Karpas-422 (cell line): ENCODE measurements at regions not wholly inside any gene's neighbourhood (a gene's known extent, or its start where the extent isn't known, plus 50 kb on each side); places are given as distances from the start of the nearest gene placed in this dataset.

Source experiments
- DNase-seq: peaks from one replicate; pipeline ENCODE4 v3.0.0-alpha.2; 2015
- H2AFZ ChIP-seq: fragments of 200-600 bp; sonication (generic); 2 replicates; pipeline ENCODE4 v1.6.1; 2014; ENCODE audit warnings: antibody characterized with exemption, low read length, mixed read lengths
- H3K27ac ChIP-seq: fragments of 200-600 bp; sonication (generic); 2 replicates; pipeline ENCODE4 v1.5.1; 2014; ENCODE audit warnings: mild to moderate bottlenecking, low read length, moderate library complexity
- H3K27me3 ChIP-seq: fragments of 200-600 bp; sonication (generic); 2 replicates; pipeline ENCODE4 v1.6.1; 2014; ENCODE audit warnings: low read length, mixed read lengths
- H3K36me3 ChIP-seq: fragments of 200-600 bp; sonication (generic); 2 replicates; pipeline ENCODE4 v1.6.1; 2014; ENCODE audit warnings: low read length, mixed read lengths; ENCODE audit not compliant: insufficient read depth
- H3K4me1 ChIP-seq: fragments of 200-600 bp; sonication (generic); 2 replicates; pipeline ENCODE4 v1.6.1; 2014; ENCODE audit warnings: mild to moderate bottlenecking, low read length, mixed read lengths
- H3K4me2 ChIP-seq: fragments of 200-600 bp; sonication (generic); 2 replicates; pipeline ENCODE4 v1.6.1; 2014; ENCODE audit warnings: low read length, low read depth, mild to moderate bottlenecking; ENCODE audit not compliant: poor library complexity, severe bottlenecking
- H3K4me3 ChIP-seq: fragments of 200-600 bp; sonication (generic); 2 replicates; pipeline ENCODE4 v1.5.1; 2014; ENCODE audit warnings: mild to moderate bottlenecking, antibody characterized with exemption, low read length, mixed read lengths
- H3K79me2 ChIP-seq: fragments of 200-600 bp; sonication (generic); 2 replicates; pipeline ENCODE4 v1.6.1; 2014; ENCODE audit warnings: mild to moderate bottlenecking, low read length, mixed read lengths
- H3K9ac ChIP-seq: fragments of 200-600 bp; sonication (generic); 2 replicates; pipeline ENCODE4 v1.6.0; 2014; ENCODE audit warnings: low read length
- H3K9me2 ChIP-seq: fragments of 200-600 bp; sonication (generic), shearing (Covaris generic); replicated peaks from 2 replicates; pipeline ENCODE4 v1.6.0; 2014; ENCODE audit warnings: mild to moderate bottlenecking, low read length, moderate library complexity; ENCODE audit not compliant: insufficient read depth
- H3K9me3 ChIP-seq: fragments of 300-700, 200-600 bp; sonication (generic); 2 replicates; pipeline ENCODE4 v1.6.1; 2014; ENCODE audit warnings: low read length, mixed read lengths
- H4K20me1 ChIP-seq: fragments of 200-600 bp; sonication (generic); 2 replicates; pipeline ENCODE4 v1.6.1; 2014; ENCODE audit warnings: mild to moderate bottlenecking, antibody characterized with exemption, low read length, low read depth; ENCODE audit not compliant: insufficient read depth

DNA sequence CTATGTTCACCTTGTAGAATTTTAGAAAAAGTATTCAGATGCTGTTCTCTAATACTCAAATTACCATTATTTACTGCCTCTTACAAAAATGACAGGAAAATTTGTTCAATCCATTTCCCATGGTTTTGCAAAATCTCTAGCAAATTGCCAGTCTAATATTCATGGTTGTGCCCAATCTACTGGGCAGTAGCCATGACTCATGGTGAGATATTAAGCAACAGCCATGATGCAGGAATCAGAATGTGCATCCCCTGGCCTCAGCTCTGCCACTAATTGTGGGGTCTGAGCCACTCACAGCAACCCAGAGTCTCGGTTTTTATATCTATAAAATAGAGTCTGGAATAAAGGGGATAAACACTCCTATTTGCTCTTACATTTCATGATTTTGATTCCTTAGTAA, 353.6 kb downstream of the DEPDC1B start:
- no peaks in the 10 kb centered on the region for H3K4me1 ChIP-seq
- no peak overlapping the region for H3K27ac ChIP-seq
- H3K9me2 ChIP-seq, result no peaks in the 10 kb centered on the region
- no peak overlapping the region for H3K4me2 ChIP-seq
- no peak overlapping the region for H3K9ac ChIP-seq
- H3K4me3 ChIP-seq, result no peak overlapping the region
- no peaks in the 10 kb centered on the region for H3K9me3 ChIP-seq
- H4K20me1 ChIP-seq, result peaks cover 22% of the 10 kb centered on the region
- no peak overlapping the region for H2AFZ ChIP-seq
- no peaks in the 10 kb centered on the region for H3K27me3 ChIP-seq
- H3K36me3 ChIP-seq, result no peaks in the 10 kb centered on the region
- DNase-seq, result no peak
- no peaks in the 10 kb centered on the region for H3K79me2 ChIP-seq

DNA sequence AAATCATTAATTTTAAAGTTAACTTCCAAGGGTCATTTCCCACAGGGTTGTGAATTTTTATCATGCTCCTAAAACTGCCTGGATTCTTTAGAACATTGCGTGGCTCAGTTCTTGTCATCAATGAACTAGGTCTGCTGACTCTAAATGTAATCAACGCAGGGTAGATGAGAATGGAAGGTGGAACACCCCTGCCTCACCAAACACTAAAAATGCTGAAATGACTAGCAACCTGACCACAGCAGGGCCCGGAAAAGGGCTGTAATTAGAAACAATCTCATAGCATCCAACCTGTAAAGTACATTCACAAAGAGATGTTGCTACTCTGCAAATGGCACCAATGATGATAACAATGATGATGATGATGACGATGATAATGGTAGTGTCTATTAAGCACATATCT, 356.9 kb downstream of the DEPDC1B start:
- Histone ChIP-seq H3K4me2 (no peak overlapping the region), H3K9me2 (no peaks in the 10 kb centered on the region), H3K27ac (no peak overlapping the region), H2AFZ (no peak overlapping the region), H3K4me3 (no peak overlapping the region), H3K27me3 (no peaks in the 10 kb centered on the region), H3K79me2 (no peaks in the 10 kb centered on the region), H3K9ac (no peak overlapping the region), H3K36me3 (no peaks in the 10 kb centered on the region), H3K9me3 (no peaks in the 10 kb centered on the region), H4K20me1 (peaks cover 25% of the 10 kb centered on the region), H3K4me1 (no peaks in the 10 kb centered on the region)
- no peak for DNase-seq

DNA sequence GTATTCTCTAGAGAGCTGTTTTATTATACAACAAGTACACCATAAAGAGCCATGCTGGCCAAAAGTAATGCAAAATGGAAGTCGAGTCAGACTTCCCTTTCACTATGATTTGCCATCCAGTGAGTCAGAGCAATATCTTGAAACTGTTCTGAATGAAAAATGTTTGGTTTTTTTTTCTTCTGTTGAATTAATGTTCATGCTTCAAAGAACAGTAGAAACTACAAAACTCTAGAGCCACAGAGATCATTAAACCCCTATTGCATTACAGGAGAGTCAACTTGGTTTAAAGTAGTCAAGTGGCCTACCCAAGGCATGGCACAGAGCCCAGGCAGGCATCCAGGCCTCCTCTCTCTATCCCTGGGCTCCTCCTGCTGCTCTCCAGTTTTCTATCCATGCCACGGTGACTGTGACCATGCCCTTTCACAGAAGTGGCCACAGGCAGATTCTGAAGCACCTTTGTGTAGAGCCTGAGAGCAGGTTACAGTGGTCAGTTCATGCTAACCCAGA, 358.9 kb downstream of the DEPDC1B start:
- H3K9me2 ChIP-seq, result no peaks in the 10 kb centered on the region
- peaks cover 17% of the 10 kb centered on the region for H4K20me1 ChIP-seq
- no peaks in the 10 kb centered on the region for H3K79me2 ChIP-seq
- H3K4me3 ChIP-seq, result no peak overlapping the region
- H3K9ac ChIP-seq, result no peak overlapping the region
- H2AFZ ChIP-seq, result no peak overlapping the region
- no peak overlapping the region for H3K4me2 ChIP-seq
- no peaks in the 10 kb centered on the region for H3K4me1 ChIP-seq
- no peaks in the 10 kb centered on the region for H3K9me3 ChIP-seq
- H3K36me3 ChIP-seq, result no peaks in the 10 kb centered on the region
- no peaks in the 10 kb centered on the region for H3K27me3 ChIP-seq
- no peak for DNase-seq
- no peak overlapping the region for H3K27ac ChIP-seq

DNA sequence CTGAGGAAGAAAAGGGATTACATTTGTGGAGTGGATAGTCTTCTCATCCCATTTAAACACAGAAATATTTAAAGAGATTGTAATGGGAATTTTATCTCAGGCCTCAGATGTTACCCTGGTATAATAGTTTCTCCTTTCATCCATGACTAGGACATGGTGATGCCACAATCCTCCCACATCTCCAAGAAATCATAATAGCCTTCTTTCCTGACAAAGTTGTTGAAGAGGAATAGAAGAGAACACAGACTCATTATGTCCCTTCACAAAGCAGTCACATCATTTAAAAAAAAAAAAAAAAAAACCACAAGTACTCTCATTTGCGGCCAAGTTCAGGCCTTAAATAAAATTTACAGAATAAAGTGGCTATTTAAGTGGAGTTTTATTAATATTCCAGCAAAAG, 359.6 kb downstream of the DEPDC1B start:
- no peak overlapping the region for H3K9ac ChIP-seq
- no peaks in the 10 kb centered on the region for H3K27me3 ChIP-seq
- peaks cover 17% of the 10 kb centered on the region for H4K20me1 ChIP-seq
- no peaks in the 10 kb centered on the region for H3K4me1 ChIP-seq
- DNase-seq, result no peak
- H3K36me3 ChIP-seq, result no peaks in the 10 kb centered on the region
- H2AFZ ChIP-seq, result no peak overlapping the region
- no peaks in the 10 kb centered on the region for H3K79me2 ChIP-seq
- no peak overlapping the region for H3K27ac ChIP-seq
- H3K9me3 ChIP-seq, result no peaks in the 10 kb centered on the region
- H3K9me2 ChIP-seq, result no peaks in the 10 kb centered on the region
- no peak overlapping the region for H3K4me2 ChIP-seq
- no peak overlapping the region for H3K4me3 ChIP-seq

DNA sequence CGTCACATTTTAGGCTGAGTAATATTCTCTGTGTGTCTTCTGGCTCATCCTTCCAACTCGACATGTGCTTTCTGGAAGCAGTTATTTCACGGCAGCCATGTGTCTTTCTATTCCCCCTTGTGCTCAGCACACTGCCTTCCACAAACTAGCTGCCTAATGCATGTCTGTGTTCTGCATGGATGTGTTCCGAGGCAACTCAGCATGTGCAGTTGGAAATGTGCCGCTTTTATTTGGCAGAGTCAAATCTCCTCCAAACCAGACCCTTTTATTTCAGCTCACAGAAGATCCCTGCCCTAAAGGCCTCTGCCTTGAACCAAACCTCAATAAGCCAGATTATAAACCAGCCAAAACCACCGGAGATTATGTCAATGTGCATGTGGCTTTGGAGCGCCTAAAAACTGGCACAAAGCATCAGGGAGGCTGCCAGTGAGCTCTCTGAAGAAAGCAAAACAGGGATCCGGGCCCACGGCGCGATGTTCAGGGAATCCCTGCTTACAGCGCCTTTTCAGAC, 360.2 kb downstream of the DEPDC1B start:
- no peaks in the 10 kb centered on the region for H3K4me1 ChIP-seq
- H3K9ac ChIP-seq, result no peak overlapping the region
- no peaks in the 10 kb centered on the region for H3K9me3 ChIP-seq
- H2AFZ ChIP-seq, result no peak overlapping the region
- H3K4me3 ChIP-seq, result no peak overlapping the region
- H3K79me2 ChIP-seq, result no peaks in the 10 kb centered on the region
- H3K36me3 ChIP-seq, result no peaks in the 10 kb centered on the region
- H4K20me1 ChIP-seq, result peaks cover 20% of the 10 kb centered on the region
- no peak for DNase-seq
- H3K4me2 ChIP-seq, result no peak overlapping the region
- H3K27me3 ChIP-seq, result no peaks in the 10 kb centered on the region
- no peaks in the 10 kb centered on the region for H3K9me2 ChIP-seq
- H3K27ac ChIP-seq, result no peak overlapping the region

DNA sequence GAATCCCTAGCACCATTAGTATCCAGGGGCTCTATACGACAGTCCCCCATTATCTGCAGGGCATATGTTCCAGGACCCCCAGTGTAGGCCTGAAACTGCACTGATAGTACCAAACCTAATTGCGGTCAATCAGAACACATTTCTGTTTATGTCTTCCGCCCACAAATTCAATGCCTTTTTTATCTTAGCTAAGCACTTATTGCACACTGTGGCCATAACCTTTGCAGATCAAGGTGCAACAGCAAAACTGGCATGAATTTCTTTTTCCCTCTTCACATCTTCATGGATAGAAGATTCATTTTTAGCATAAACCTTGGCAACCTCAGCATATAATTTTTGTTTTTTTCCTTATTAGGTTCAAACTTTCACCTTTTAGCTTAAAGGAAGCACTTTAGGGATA, 361.1 kb downstream of the DEPDC1B start:
- no peaks in the 10 kb centered on the region for H3K4me1 ChIP-seq
- H3K9me2 ChIP-seq, result no peaks in the 10 kb centered on the region
- no peak for DNase-seq
- no peaks in the 10 kb centered on the region for H3K79me2 ChIP-seq
- no peak overlapping the region for H3K4me3 ChIP-seq
- H3K9ac ChIP-seq, result no peak overlapping the region
- H3K4me2 ChIP-seq, result no peak overlapping the region
- no peak overlapping the region for H3K27ac ChIP-seq
- H3K36me3 ChIP-seq, result no peaks in the 10 kb centered on the region
- H3K27me3 ChIP-seq, result no peaks in the 10 kb centered on the region
- no peaks in the 10 kb centered on the region for H3K9me3 ChIP-seq
- peaks cover 23% of the 10 kb centered on the region for H4K20me1 ChIP-seq
- H2AFZ ChIP-seq, result no peak overlapping the region

DNA sequence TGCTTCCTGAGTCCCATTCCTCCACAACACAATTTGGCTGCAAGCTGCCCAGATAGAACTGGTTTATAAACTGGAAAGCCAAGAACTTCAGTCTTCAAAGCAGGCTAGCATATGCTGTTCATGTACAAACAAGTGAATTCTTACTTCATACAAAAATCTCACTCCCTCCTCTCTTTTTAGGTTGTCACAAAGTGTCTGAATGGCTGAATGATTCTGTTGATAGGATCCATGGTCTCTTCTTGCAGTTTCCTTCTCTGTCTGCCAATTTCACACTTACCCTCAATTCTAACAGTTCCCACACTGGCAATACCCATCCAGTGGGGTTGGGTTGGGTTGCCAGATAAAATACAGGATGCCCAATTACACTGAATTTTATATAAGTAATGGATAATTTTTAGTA, 363.5 kb downstream of the DEPDC1B start:
- H3K4me3 ChIP-seq, result no peak overlapping the region
- no peak overlapping the region for H3K27ac ChIP-seq
- H3K4me2 ChIP-seq, result no peak overlapping the region
- peaks cover 9% of the 10 kb centered on the region; the same call in 1 of the 2 replicates for H4K20me1 ChIP-seq
- H3K9me2 ChIP-seq, result no peaks in the 10 kb centered on the region
- no peaks in the 10 kb centered on the region for H3K9me3 ChIP-seq
- no peak overlapping the region for H3K9ac ChIP-seq
- H3K4me1 ChIP-seq, result no peaks in the 10 kb centered on the region
- no peaks in the 10 kb centered on the region for H3K27me3 ChIP-seq
- H3K36me3 ChIP-seq, result no peaks in the 10 kb centered on the region
- no peak overlapping the region for H2AFZ ChIP-seq
- no peaks in the 10 kb centered on the region for H3K79me2 ChIP-seq
- DNase-seq, result no peak

DNA sequence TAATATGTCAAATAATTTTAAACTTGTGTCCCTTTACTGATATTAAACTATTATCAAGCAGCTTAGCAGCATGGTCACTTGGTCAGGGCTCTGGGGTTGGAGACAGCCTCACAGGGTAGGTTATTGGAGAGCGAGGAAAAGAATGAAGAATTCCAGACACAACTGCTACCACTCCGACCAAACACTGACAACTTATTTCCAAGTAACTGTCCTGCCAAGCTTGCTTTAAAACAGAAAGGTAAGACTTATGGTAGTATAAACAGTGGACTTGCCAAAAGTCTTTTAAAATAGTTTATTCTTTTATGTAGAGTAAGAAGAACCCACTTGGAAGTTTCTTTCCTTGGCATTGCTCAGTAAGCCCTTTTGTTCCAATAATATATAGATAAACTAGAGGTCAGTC, 364.1 kb downstream of the DEPDC1B start:
- no peaks in the 10 kb centered on the region for H3K9me2 ChIP-seq
- H3K27ac ChIP-seq, result no peak overlapping the region
- H3K9ac ChIP-seq, result no peak overlapping the region
- H3K27me3 ChIP-seq, result no peaks in the 10 kb centered on the region
- H3K4me1 ChIP-seq, result no peaks in the 10 kb centered on the region
- no peaks in the 10 kb centered on the region for H3K79me2 ChIP-seq
- no peak overlapping the region for H2AFZ ChIP-seq
- peaks cover 9% of the 10 kb centered on the region; the same call in 1 of the 2 replicates for H4K20me1 ChIP-seq
- no peak overlapping the region for H3K4me2 ChIP-seq
- no peaks in the 10 kb centered on the region for H3K36me3 ChIP-seq
- H3K4me3 ChIP-seq, result no peak overlapping the region
- H3K9me3 ChIP-seq, result no peaks in the 10 kb centered on the region
- DNase-seq, result no peak

DNA sequence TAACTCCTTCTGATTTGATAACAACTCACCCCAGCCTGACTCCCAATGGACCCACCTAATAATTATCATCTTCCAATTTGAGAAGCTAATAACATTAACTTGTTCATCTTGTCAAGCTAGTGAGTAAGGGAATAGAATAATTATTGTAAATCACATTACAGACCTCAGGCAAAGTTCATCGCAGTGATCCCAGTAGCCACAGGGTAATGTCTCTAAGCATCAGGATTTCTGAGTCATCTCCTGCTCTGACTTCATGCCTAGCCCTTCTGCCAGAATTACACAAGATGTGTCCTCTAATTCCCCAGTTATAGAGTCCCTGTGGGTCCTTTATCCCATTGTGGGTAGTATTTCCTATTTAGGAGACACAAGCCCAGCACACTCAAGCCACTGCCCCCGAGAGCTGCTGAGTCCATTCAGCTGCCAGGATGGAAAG, 365.7 kb downstream of the DEPDC1B start:
- Histone ChIP-seq H3K9me3 (no peaks in the 10 kb centered on the region), H3K4me3 (no peak overlapping the region), H3K36me3 (no peaks in the 10 kb centered on the region), H3K4me2 (no peak overlapping the region), H3K9me2 (no peaks in the 10 kb centered on the region), H3K27me3 (no peaks in the 10 kb centered on the region), H4K20me1 (peaks cover 8% of the 10 kb centered on the region; the same call in 1 of the 2 replicates), H3K9ac (no peak overlapping the region), H3K27ac (no peak overlapping the region), H3K79me2 (no peaks in the 10 kb centered on the region), H2AFZ (no peak overlapping the region), H3K4me1 (no peaks in the 10 kb centered on the region)
- no peak for DNase-seq
